Ishikawa (cell line): ENCODE measurements at regions not wholly inside any gene's neighbourhood (a gene's known extent, or its start where the extent isn't known, plus 50 kb on each side); places are given as distances from the start of the nearest gene placed in this dataset.

Experiments used
- CEBPB ChIP-seq: IDR thresholded peaks from 2 replicates; pipeline ENCODE4 v1.6.1; 2012
- CREB1 ChIP-seq: IDR thresholded peaks from 2 replicates; pipeline ENCODE4 v1.6.1; 2012; ENCODE audit warnings: low read depth
- EGR1 ChIP-seq: IDR thresholded peaks from 2 replicates; pipeline ENCODE4 v1.6.1; 2012
- EP300 ChIP-seq: IDR thresholded peaks from 2 replicates; pipeline ENCODE4 v1.6.1; 2012; ENCODE audit warnings: borderline replicate concordance
- FOXM1 ChIP-seq: IDR thresholded peaks from 2 replicates; pipeline ENCODE4 v1.6.1; 2012; ENCODE audit warnings: low read depth, borderline replicate concordance
- NFIC ChIP-seq: IDR thresholded peaks from 2 replicates; pipeline ENCODE4 v1.6.1; 2012
- RAD21 ChIP-seq: IDR thresholded peaks from 2 replicates; pipeline ENCODE4 v1.6.1; 2012; ENCODE audit warnings: low read depth
- REST ChIP-seq: IDR thresholded peaks from 2 replicates; pipeline ENCODE4 v1.6.1; 2012; ENCODE audit warnings: low read depth, mild to moderate bottlenecking
- TAF1 ChIP-seq: IDR thresholded peaks from 2 replicates; pipeline ENCODE4 v1.6.1; 2012; ENCODE audit warnings: low read depth, mild to moderate bottlenecking
- TCF12 ChIP-seq: IDR thresholded peaks from 2 replicates; pipeline ENCODE4 v1.6.1; 2012; ENCODE audit warnings: low read depth
- TEAD4 ChIP-seq: IDR thresholded peaks from 2 replicates; pipeline ENCODE4 v1.6.1; 2012
- YY1 ChIP-seq: IDR thresholded peaks from 2 replicates; pipeline ENCODE4 v1.6.1; 2012; ENCODE audit warnings: low read depth
- ZBTB7A ChIP-seq: IDR thresholded peaks from 2 replicates; pipeline ENCODE4 v1.6.1; 2012; ENCODE audit warnings: low read depth
- TF ChIP-seq, protein P1 (sequence below): IDR thresholded peaks from 2 replicates; pipeline ENCODE4 v1.6.1; 2012
- TF ChIP-seq, protein P2 (sequence below): IDR thresholded peaks from 2 replicates; pipeline ENCODE4 v1.6.1; 2012

DNA sequence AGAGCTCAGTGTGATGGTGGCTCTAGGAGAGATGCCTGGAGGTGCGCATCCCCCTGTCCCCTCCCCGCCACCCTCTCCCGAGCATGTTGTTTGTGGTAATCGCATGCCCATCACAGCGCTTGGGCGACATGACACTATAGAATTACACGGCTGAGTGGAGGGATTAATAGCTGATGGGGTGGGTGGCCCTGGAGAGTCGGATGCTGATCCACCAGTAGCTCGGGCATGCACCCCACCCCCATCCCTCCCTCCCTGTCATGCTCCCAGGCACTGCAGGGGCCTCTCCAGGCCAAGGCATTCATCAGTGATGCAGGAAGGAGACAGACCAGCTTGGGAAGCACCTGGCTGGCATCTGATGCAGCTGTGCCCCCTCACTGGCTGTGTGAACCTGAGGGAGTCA, 159.0 kb upstream of the IGSF21 start:
- no peak for TF ChIP-seq CREB1
- no peak for TF ChIP-seq CEBPB
- no peak for TF ChIP-seq EGR1
- TF ChIP-seq, protein P1, sequence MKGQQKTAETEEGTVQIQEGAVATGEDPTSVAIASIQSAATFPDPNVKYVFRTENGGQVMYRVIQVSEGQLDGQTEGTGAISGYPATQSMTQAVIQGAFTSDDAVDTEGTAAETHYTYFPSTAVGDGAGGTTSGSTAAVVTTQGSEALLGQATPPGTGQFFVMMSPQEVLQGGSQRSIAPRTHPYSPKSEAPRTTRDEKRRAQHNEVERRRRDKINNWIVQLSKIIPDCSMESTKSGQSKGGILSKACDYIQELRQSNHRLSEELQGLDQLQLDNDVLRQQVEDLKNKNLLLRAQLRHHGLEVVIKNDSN: no peak
- no peak for TF ChIP-seq NFIC
- TF ChIP-seq EP300: no peak
- no peak for TF ChIP-seq ZBTB7A

DNA sequence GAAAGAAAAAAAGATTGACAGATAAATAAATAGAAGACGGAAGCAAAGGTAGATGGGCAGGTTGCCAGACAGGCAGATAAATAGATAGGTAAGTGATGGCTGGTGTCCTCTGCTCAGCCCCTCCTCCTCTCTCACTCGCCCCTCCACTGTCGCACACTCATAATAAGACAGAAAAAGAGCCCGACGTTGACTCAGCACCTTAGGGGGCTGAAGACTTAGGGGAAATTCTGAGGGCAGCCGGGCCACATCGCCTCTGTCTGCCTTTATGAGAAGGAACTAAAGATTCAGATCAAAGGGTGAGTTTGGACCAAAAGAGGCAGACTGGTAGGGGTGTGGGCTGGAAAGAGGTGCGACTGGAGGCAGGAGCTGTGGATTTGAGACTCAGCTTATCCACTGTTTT, 158.1 kb upstream of the IGSF21 start:
- no peak for TF ChIP-seq YY1
- no peak for TF ChIP-seq REST
- no peak for TF ChIP-seq CEBPB
- TF ChIP-seq EGR1: no peak
- TF ChIP-seq, protein P1: no peak
- TF ChIP-seq TEAD4: no peak
- TF ChIP-seq EP300: no peak
- TF ChIP-seq RAD21: no peak
- TF ChIP-seq ZBTB7A: no peak
- TF ChIP-seq TAF1: no peak
- TF ChIP-seq NFIC: no peak

- no peak for TF ChIP-seq TAF1
Observed at GRCh38 chr1:17950728-17951127, 156.9 kb upstream of the IGSF21 start.

GRCh38 chr1:17952506-17952905, 155.1 kb upstream of the IGSF21 start:
- TF ChIP-seq TAF1 (no peak), TCF12 (no peak), ZBTB7A (no peak), CREB1 (no peak), EP300 (no peak), YY1 (no peak), RAD21 (no peak), EGR1 (no peak), NFIC (no peak), REST (no peak), FOXM1 (no peak)
- TF ChIP-seq, protein P2, sequence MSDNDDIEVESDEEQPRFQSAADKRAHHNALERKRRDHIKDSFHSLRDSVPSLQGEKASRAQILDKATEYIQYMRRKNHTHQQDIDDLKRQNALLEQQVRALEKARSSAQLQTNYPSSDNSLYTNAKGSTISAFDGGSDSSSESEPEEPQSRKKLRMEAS: no peak
- TF ChIP-seq, protein P1: no peak

GRCh38 chr1:17953921-17954320, 153.7 kb upstream of the IGSF21 start:
- no peak for TF ChIP-seq YY1
- TF ChIP-seq REST: no peak
- TF ChIP-seq RAD21: no peak
- no peak for TF ChIP-seq TAF1
- TF ChIP-seq TCF12: no peak
- TF ChIP-seq, protein P2: no peak
- no peak for TF ChIP-seq ZBTB7A
- no peak for TF ChIP-seq EP300
- TF ChIP-seq TEAD4: no peak
- no peak for TF ChIP-seq CREB1
- TF ChIP-seq NFIC: no peak
- no peak for TF ChIP-seq CEBPB
- TF ChIP-seq, protein P1: no peak
- no peak for TF ChIP-seq EGR1
- TF ChIP-seq FOXM1: no peak
